ENCODE measurements at regions not wholly inside any gene's neighbourhood (a gene's known extent, or its start where the extent isn't known, plus 50 kb on each side); places are given as distances from the start of the nearest gene placed in this dataset.

DNA sequence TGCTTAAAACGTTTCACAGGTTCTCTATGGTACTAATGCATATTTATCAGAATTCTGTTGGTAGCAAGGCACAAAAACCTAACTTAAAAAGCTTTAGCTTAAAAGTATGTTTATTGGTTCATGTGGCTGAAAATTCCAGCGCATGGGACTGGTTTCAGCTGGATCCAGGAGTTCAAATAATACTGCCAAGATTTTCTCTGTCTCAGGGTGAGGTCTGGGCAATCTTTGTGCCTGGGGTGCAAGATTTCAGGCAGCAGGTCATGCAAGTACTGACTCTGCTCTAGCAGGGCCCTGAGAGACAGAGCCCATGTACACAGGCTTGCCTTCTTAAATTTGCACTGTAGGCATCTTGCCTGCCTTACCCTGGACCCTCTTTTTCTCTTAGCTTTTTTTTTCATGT, 134.2 kb upstream of the GAS1 start:
- Histone ChIP-seq H3K9me3 (ENCODE audit: low read length) (no peaks in the 10 kb centered on the region), H3K4me1 (ENCODE audit: insufficient read depth, low read length) (no peaks in the 10 kb centered on the region), H3K9me2 (replicated peaks; ENCODE audit: low read length) (no peaks in the 10 kb centered on the region), H3K27ac (ENCODE audit: low read length) (no peak overlapping the region), H3K9ac (ENCODE audit: low read length) (no peak overlapping the region), H3K4me2 (ENCODE audit: low read length) (no peak overlapping the region), H3F3A (ENCODE audit: low read length, unreplicated experiment) (no peaks in the 10 kb centered on the region), H3K79me2 (ENCODE audit: low read length) (no peaks in the 10 kb centered on the region), H3K27me3 (ENCODE audit: low read length) (no peaks in the 10 kb centered on the region), H3K36me3 (ENCODE audit: low read depth, low read length) (no peaks in the 10 kb centered on the region), H2AFZ (ENCODE audit: low read length) (no peak overlapping the region), H3K4me3 (ENCODE audit: low read length) (no peak overlapping the region), H4K20me1 (ENCODE audit: low read length) (no peaks in the 10 kb centered on the region)
- ATAC-seq (no peak), DNase-seq (no peak)
- ChIA-PET POLR2A (ENCODE audit: unreplicated experiment) (no interaction called here), CTCF (no interaction called here)
- BruUV-seq (replicated peaks): no TSS peak
- TF ChIP-seq, protein P1, sequence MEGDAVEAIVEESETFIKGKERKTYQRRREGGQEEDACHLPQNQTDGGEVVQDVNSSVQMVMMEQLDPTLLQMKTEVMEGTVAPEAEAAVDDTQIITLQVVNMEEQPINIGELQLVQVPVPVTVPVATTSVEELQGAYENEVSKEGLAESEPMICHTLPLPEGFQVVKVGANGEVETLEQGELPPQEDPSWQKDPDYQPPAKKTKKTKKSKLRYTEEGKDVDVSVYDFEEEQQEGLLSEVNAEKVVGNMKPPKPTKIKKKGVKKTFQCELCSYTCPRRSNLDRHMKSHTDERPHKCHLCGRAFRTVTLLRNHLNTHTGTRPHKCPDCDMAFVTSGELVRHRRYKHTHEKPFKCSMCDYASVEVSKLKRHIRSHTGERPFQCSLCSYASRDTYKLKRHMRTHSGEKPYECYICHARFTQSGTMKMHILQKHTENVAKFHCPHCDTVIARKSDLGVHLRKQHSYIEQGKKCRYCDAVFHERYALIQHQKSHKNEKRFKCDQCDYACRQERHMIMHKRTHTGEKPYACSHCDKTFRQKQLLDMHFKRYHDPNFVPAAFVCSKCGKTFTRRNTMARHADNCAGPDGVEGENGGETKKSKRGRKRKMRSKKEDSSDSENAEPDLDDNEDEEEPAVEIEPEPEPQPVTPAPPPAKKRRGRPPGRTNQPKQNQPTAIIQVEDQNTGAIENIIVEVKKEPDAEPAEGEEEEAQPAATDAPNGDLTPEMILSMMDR (conservative IDR thresholded peaks at IDR 0.05; ENCODE audit: low read depth, low read length): no peak
- TF ChIP-seq EZH2phosphoT487 (IDR thresholded peaks at IDR 0.05; ENCODE audit: borderline replicate concordance, low read length): no peak
- no peak for TF ChIP-seq EZH2 (IDR thresholded peaks at IDR 0.05; ENCODE audit: low read length, unreplicated experiment)
- intact Hi-C loops (cut with micrococcal nuclease): no loop called here

DNA sequence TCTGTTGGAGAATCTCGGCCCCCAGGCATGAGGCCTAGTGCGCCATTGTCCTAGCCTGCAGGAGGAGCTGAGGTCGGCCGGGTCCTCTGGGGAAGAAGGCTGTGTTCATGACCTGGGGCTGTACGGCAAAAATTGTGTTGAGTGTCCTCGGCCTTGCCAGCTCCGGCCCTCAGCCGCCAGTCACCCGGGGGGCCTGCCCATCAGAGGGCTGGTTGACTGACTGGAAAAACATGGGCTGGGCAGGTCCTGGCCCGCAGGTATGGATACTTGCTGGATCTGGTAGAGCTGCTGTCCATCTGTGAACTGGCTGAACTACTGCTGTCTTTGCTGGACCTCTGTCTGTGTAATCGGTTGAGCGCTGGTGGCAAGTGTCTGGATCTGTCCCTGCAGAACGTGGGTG, 136.7 kb upstream of the GAS1 start:
- Histone ChIP-seq H3K27me3 (ENCODE audit: low read length) (no peaks in the 10 kb centered on the region), H3K79me2 (ENCODE audit: low read length) (no peaks in the 10 kb centered on the region), H2AFZ (ENCODE audit: low read length) (no peak overlapping the region), H3F3A (ENCODE audit: low read length, unreplicated experiment) (no peaks in the 10 kb centered on the region), H4K20me1 (ENCODE audit: low read length) (no peaks in the 10 kb centered on the region), H3K4me2 (ENCODE audit: low read length) (no peak overlapping the region), H3K4me1 (ENCODE audit: insufficient read depth, low read length) (no peaks in the 10 kb centered on the region), H3K4me3 (ENCODE audit: low read length) (no peak overlapping the region), H3K9me2 (replicated peaks; ENCODE audit: low read length) (no peaks in the 10 kb centered on the region), H3K36me3 (ENCODE audit: low read depth, low read length) (no peaks in the 10 kb centered on the region), H3K27ac (ENCODE audit: low read length) (no peak overlapping the region), H3K9me3 (ENCODE audit: low read length) (no peaks in the 10 kb centered on the region), H3K9ac (ENCODE audit: low read length) (no peak overlapping the region)
- DNase-seq: no peak
- TF ChIP-seq EZH2phosphoT487 (IDR thresholded peaks at IDR 0.05; ENCODE audit: borderline replicate concordance, low read length) (no peak), EZH2 (IDR thresholded peaks at IDR 0.05; ENCODE audit: low read length, unreplicated experiment) (no peak)
- TF ChIP-seq, protein P1 (conservative IDR thresholded peaks at IDR 0.05; ENCODE audit: low read depth, low read length): no peak
- ATAC-seq: no peak
- ChIA-PET CTCF (no interaction called here), POLR2A (ENCODE audit: unreplicated experiment) (no interaction called here)
- intact Hi-C loops (cut with micrococcal nuclease): no loop called here
- no TSS peak for BruUV-seq (replicated peaks)

DNA sequence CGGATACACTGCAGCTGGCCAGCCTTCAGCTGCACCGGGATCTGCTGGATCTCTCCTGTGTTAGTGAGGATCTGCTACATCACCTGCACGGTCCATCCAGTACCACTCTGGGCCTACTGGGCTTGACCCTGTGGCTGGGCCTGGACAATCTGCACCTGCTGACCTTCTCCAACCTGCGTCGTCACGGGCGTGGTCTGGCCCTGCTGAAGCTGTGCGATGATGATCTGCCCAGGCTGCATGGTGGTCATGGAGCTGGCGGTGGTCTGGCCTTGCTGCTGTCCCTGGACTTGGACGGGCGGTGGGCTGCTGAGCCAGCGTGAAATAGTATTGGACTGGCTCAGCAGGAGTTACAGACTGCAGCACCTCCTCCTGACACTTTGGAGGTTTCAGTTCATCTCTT, 137.1 kb upstream of the GAS1 start:
- no peak overlapping the region for H3K4me3 ChIP-seq (ENCODE audit: low read length)
- no peaks in the 10 kb centered on the region for H3F3A ChIP-seq (ENCODE audit: low read length, unreplicated experiment)
- DNase-seq (no peak), ATAC-seq (no peak)
- no peaks in the 10 kb centered on the region for H3K9me2 ChIP-seq (replicated peaks; ENCODE audit: low read length)
- no peak overlapping the region for H3K9ac ChIP-seq (ENCODE audit: low read length)
- H3K27me3 ChIP-seq (ENCODE audit: low read length): no peaks in the 10 kb centered on the region
- intact Hi-C loops (cut with micrococcal nuclease): no loop called here
- ChIA-PET CTCF (no interaction called here), POLR2A (ENCODE audit: unreplicated experiment) (no interaction called here)
- no peak overlapping the region for H3K4me2 ChIP-seq (ENCODE audit: low read length)
- H2AFZ ChIP-seq (ENCODE audit: low read length): no peak overlapping the region
- H3K4me1 ChIP-seq (ENCODE audit: insufficient read depth, low read length): no peaks in the 10 kb centered on the region
- H3K9me3 ChIP-seq (ENCODE audit: low read length): no peaks in the 10 kb centered on the region
- H4K20me1 ChIP-seq (ENCODE audit: low read length): no peaks in the 10 kb centered on the region
- no peak overlapping the region for H3K27ac ChIP-seq (ENCODE audit: low read length)
- no peaks in the 10 kb centered on the region for H3K36me3 ChIP-seq (ENCODE audit: low read depth, low read length)
- TF ChIP-seq EZH2phosphoT487 (IDR thresholded peaks at IDR 0.05; ENCODE audit: borderline replicate concordance, low read length) (no peak), EZH2 (IDR thresholded peaks at IDR 0.05; ENCODE audit: low read length, unreplicated experiment) (no peak)
- TF ChIP-seq, protein P1 (conservative IDR thresholded peaks at IDR 0.05; ENCODE audit: low read depth, low read length): no peak
- H3K79me2 ChIP-seq (ENCODE audit: low read length): no peaks in the 10 kb centered on the region
- no TSS peak for BruUV-seq (replicated peaks)

All from PC-3 (cell line).